ENCODE measurements at regions not wholly inside any gene's neighbourhood (a gene's known extent, or its start where the extent isn't known, plus 50 kb on each side); places are given as distances from the start of the nearest gene placed in this dataset.
"Not testable (repeated sequence)": the region's sequence is repeated elsewhere in the genome, so short reads cannot be mapped to it uniquely, and the experiment has no call there.

DNA sequence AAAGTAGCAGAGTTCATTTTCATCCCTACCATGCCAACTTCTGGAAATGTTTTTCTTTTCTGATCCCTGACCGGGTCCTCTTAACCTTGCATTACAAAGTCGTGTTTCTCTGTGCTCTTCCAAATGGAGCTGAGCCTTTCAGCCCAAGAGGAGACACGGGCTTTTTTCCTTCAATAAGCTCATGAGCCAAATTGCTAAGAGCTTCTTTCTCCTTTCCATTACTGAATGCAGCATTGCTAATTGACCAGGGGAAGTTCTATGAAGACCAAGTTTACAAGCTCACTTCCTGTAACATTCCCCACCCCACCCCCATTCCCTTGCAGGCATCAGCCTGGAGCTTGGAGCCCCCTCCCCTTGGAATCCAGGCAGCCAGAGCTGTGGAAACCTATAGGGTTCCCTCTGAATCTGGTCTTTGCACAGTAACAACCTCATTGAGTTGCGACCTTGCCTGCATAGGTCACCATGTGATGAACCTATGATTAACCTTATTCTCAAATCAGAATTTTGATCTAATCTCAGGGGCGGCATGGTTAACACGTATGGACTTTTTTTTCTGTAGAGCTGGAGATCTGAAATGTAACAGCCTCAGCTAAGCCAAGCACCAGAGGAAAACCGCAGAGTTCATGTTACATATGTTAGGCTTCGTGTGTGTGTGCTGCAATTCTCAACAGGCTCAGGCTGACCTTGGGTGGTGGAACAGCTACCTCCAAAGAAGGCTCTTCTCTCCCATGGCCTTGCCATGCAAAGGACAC, 395.7 kb upstream of the ZNF462 start:
- no peak for FAIRE-seq

DNA sequence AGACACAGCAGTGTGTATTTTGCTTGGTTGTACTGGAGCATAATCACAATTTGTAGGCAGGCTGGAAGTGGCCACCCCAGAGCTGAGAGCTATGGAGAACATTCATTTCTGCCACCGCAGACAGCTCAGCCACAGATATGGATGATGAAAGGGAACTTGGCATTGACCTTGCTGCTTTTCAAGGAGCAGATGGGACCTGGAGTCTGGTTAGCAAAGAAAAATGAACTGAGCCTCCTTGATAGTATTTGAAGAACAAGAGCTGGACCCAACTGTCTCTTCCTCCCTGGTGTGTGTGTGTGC, 395.2 kb upstream of the ZNF462 start:
- no peak for FAIRE-seq

DNA sequence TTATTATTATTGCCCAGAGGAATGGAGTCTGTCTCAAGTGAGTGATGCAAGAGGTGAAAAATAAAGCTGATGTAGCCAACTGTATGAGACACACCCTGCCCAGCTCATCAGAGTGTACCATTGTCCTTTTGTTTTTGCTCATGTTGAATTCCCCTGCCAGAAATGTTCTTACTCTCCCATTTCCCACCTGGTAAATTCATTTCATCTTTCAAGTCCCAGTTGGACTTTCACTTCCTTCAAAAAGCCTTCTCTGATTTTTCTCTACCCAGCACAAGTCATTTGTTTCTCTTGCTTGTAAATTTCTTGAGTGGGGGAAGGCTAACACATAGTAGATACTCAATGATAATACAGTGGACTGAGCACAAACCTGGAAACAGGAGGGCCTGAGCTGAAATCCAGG, 394.5 kb upstream of the ZNF462 start:
- FAIRE-seq = no peak

DNA sequence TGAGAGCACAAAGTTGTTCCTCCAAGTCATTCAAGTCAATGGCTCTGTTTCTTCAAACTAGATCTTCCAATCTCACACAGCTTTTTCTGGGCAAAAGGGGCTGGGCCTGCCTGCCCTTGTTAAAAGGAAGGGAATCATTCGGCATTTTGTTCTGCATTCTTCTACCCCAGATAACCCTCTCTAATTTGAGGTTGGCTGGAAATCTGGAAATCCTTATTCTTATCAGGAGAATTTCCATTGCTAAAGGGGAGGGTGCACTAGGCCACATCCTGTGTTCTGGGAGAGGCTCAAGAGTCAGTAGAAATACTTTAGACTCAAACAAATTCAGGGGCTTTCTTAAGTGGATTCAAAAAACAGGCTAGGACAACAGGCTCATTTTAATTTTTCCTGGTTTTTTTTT, 384.7 kb upstream of the ZNF462 start:
- FAIRE-seq = no peak

DNA sequence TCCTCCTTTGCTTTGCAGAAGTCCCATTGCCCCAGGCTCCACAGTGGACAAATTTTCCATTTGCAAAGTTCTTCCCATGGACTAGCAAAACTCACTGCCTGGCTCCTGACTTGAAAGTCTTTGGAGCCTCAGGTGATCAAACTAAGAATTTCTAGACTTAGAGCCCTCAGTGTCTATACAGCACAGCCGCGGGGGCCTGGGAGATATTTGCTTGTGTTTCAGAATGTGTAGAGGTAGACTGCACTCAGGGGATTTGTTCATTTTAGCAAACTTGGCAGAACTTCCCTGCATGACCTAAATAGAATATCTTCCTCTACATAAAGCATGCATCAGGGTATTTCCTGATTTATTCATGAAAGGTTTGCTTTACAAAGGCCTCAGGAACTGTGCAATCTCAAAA, 384.2 kb upstream of the ZNF462 start:
- no peak for FAIRE-seq

DNA sequence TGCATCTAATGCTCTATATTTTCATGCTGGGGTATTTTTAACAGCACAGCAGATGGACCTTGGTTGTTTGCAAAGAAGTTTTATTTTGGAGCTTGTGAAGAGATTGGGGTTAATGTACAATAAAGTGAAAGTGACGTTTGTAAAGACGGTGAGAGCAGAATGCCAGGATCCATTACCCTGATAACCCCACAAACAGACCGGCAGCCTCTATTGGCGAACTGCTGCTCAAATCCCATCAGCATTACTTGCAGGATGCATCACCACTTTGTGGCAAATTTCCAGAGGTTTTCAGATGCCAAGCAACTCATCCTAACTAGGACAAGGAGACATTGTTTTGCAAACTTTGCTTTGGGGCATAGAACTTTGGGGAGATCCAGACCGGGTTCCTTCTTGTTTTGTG, 383.3 kb upstream of the ZNF462 start:
- no peak for FAIRE-seq

DNA sequence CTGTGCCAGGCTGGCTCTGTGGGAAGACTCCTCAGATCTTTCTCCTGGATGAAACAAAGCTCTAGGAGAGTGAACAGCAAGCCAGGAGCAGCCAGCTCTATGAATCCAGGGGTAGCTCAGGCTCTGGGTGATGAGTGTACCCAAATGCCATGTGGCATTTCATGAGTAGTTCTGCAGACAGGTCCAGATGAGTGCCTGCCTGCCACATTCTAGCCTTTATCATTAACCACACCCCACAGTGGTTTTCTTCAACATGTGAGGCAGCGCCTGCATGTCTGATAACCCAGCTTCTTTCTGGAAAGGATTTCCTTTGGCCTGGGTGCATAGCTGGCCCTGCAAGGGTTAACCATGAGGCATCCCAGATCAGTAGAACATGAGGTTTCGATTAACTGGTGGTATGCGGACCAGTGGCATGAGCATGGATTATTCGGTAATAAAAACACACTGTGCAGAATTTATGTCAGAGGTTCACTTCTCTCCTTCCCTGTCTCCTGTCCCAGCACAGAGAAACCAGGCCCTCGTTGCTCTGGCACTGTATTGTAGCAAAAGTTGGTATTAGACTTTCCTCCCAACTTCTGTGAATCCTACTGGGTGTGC, 381.9 kb upstream of the ZNF462 start:
- FAIRE-seq = no peak

DNA sequence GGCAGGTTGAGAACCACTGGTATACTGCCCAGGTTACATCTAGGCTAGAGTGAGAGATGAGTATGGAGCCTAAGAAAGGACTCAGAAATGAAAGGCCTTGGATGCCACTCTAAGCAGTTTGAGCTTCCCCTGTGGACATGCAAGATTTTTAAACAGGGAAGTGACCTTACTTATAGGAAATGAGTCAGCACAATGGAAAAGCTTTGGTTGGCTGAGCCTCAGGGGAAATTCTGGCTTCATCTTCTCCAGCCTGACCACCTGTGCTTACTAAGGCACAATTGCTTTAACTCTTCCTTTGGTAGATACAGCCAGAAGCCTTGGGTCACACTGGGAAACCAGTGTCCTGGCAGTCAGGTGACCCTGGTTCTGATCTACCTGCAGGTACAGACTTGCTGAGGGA, 380.2 kb upstream of the ZNF462 start:
- FAIRE-seq = no peak

DNA sequence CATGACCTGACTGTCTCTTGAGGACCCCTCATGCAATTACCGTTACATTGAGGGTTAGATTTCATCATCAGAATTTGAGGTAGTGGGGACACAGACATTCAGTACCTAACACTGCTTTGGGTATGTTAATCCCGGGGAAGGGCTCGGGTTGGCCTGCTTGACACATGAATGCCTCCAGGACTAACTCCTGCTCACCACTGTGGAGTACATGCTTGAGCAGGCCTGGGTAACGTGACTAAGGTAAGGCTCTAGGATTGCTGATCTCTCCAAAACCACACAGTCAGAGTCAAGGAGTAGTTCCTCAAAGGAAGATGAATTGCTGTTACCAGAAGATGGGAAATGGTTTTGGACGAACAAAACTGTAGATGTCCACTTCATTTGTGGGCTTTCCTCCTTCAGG, 376.3 kb upstream of the ZNF462 start:
- FAIRE-seq = no peak

DNA sequence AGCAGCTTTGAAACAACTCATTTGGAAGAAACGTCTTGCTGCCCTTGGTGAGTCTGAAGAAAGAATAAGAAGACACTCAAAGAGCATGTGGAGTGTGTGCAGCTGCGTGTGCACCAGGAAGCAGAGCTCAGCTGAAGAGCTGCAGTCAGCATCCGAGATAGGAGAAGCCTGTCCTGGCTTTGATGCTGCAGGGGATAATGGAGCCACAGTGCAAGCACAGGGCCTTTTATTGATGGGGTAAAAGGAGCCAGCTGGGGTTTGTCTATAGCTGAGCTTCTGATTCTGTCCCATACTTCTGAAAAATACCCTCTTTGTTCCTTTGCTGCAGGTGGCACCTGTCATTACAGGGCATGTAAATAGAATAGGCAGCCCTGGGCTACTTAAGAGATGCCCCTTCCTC, 375.7 kb upstream of the ZNF462 start:
- FAIRE-seq = no peak

DNA sequence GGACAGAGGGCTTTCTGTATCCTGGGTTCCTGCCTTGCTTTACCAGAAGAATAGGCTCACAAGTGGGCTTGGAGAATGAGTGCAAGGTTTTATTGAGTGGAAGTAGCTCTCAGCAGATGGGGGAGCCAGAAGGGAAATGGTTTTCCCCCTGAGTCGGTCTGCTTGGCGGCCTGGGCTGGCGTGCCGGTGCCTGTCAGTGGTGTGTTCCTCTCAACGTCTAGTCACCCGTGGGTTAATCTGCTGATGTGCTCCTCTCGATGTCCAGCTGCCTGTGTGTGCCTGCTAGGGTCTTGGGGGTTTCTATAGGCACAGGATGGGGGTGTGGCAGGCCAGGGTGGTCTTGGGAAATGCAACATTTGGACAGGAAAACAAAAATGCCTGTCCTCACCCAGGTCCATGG, 370.8 kb upstream of the ZNF462 start:
- not testable (repeated sequence) for FAIRE-seq

DNA sequence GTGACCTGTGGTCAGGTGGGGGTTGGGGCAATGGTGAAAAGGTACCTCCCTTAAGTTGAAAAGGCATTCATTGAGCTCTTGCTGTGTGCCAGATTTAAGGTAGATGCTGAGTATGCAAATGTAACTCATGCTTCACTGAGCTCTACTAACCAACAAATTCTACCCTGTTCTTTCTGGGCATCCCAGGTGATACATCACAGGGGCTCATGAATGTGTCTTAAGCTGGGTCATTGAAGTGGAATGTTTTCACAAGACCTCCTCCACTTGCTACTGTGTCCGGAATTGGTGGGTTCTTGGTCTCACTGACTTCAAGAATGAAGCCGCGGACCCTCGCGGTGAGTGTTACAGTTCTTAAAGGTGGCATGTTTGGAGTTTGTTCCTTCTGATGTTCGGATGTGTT, 362.8 kb upstream of the ZNF462 start:
- no peak for FAIRE-seq

DNA sequence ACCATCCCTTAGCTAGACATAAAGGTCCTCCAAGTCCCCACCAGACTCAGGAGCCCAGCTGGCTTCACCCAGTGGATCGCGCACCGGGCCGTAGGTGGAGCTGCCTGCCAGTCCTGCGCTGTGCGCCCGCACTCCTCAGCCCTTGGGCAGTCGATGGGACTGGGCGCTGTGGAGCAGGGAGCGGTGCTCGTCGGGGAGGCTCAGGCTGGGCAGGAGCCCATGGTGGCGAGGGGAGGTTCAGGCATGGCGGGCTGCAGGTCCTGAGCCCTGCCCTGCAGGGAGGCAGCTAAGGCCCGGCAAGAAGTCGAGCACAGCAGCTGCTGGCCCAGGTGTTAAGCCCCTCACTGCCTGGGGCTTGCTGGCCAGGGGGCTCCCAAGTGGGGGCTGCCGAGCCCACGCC, 361.8 kb upstream of the ZNF462 start:
- FAIRE-seq = not testable (repeated sequence)

DNA sequence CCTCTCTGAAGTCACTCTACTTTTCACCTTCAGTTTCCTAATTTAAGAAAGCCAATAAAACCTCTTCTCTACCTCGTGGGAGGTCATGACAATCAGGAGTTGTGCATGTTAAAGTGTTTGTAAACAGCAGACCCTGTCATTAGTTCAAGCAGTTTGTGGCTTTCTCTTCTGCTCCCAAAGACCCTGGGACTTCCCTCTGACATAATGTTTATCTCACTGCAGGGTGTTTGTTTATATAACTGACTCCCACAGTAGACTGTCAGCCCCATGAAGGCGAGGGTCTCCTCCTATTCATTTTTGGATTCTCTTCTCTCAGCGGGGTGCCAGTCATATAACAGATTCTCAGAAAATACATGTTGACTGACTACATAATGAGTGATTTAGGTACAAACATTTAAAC, 360.0 kb upstream of the ZNF462 start:
- no peak for FAIRE-seq

DNA sequence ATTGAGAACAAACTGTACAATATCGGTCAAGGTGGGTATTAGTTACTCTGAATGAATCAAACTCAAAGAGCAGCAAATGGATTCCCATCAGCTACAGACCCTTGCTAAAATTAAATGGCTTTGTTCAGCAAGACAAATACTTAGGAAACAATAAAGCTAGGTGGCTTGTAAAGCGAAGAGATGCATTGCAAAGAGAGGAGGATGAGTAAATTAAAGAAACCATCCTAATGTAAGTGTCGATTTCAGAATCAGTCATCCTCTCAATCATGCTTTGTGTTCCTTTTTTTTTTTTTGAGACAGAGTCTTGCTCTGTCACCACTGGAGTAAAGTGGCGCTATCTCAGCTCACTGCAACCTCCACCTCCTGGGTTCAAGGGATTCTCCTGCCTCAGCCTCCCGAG, 359.2 kb upstream of the ZNF462 start:
- no peak for FAIRE-seq

DNA sequence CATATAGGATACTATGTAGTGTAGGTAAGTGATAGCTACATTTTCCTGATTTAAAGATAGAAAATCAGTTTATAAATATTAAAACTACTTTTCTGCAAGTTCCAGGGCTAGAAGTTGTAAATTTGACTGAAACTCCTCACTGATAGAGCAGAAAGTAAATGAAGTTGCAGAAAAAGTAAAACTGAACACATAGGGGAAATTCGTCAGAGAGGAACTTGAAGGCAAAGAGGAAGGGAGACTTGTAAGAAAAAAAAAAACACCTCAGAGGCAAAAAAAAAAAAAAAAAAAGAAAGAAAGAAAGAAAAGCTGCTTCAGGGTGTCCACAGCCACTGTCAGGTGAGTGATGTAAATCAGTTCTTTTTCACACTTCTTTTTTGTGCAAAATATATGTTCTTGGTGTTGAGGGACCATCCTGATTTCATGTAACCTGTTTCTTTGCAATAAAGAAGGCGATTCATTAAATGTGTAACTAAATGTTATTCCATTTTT, 336.2 kb upstream of the ZNF462 start:
- FAIRE-seq = no peak

DNA sequence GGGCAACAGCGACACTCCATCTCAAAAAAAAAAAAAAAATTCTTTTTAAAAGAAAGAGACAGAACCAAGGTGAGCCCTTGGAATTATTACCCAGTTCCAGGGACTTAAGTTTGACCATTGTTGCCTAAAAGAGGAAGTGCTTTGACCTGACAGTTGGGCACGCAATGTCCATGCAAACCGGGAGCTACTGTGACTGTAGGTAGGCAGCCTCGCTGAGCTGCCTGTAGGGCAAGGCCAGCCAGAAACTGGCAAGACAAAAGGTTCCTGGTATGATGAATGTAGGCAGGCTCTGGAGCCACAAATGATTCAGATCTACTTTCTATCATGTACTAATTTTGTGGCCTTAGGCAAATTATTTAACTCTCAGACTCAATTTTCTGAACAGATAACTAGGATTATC, 334.8 kb upstream of the ZNF462 start:
- no peak for FAIRE-seq

DNA sequence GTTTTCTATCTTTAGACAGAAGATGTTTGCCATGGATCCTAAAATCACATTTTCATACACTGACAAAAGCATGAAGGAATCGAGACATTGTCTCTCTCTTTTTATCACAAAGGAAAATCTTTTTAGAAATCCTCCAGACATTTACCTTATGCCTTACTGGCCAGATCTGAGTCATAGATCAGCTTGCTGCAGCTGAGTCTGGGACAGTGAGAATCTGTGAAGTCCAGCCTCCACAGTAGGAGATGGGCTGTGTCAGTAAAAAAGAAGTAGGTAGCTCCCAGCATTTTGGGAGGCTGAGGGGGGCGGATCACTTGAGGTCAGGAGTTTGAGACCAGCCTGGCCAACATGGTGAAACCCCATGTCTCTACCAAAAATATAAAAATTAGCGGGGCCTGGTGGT, 333.4 kb upstream of the ZNF462 start:
- FAIRE-seq = no peak

DNA sequence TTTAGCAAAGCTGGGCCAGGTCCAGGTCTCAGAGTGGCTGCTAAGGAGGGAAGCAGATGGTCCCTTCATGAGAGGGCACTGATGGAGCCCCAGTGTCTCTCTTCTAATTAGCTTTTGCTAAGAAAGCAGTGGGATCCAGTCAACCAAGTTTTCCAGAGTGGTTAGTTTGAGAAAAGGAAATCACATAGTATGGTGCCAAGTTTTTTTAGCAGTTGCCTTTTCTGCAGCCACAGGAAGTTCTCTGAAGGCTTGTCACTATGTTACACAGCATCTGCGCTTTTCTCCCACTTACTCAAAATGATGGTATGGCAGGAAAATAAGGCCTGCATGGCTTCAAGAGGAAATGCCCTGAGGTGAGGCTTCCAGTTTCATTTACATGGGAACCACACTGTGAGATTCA, 331.5 kb upstream of the ZNF462 start:
- FAIRE-seq = no peak

DNA sequence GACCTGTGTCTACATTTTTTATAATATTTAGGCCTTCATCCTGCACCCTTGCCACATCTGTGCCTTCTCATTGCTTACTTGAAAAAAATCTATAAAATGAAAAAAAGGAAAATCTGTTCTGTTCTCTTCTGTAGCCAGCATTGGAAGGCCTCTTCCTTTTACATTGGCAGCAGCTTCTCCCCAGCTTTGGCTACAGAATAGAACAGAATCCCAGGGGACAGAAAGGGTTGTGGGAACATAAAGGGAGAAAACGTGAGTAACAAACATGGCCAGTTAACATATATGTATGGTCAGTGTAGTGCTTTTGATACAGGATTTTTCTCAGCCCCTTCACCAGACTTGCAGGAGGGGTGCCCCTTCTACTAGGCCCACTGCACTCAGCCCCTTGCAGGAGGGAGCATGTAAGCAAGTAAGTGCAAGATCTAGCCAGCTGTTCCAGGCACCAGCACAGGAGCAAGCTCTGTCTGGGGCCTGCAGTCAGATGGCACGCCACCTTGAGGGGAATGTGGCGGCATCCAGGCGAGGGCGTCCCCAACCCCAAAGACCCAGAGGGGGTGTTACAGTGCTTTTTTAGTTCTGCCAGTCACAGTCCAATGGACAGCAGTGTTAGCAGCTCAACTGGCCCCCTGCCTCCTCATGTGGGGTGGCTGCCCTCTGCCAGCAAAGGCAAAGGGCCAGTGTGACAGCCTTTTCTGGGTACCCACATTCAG, 330.5 kb upstream of the ZNF462 start:
- FAIRE-seq = no peak

DNA sequence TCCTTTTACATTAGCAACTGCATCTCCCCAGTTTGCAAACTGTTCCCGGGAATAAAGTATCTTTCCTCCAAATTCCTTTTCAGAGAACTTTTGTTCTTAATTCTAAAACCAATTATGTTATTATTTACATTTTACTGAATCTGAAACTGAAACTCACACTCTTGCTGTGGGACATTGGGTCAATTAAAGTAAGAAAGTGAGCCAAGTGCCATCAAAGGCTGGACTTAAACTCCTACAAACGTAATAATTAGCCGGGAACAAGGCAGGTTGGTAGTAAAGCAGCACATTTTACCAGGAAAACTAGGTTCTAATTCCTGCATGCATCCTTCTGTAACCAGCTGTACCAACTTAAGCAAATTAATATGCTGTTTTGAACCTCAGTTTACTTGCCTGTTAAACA, 328.2 kb upstream of the ZNF462 start:
- no peak for FAIRE-seq

DNA sequence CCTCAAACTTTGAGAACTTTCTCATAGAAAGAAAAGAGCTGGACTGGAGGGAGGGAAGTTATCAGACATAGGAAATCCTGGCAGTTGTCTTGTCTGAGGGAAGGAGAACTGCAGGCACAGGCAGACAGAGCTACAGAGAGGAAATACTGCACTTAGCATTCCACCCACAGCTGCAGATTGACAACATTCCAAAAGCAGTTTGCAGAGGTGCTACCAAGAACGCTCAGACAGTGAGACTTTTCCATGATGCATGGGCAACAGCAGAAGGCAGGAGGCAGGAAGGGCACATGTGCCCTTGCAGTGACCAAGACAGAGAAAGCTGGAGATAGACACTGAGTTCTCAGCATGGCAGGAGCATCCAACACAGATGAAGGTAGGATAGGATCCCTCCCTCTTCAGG, 327.5 kb upstream of the ZNF462 start:
- FAIRE-seq = no peak

DNA sequence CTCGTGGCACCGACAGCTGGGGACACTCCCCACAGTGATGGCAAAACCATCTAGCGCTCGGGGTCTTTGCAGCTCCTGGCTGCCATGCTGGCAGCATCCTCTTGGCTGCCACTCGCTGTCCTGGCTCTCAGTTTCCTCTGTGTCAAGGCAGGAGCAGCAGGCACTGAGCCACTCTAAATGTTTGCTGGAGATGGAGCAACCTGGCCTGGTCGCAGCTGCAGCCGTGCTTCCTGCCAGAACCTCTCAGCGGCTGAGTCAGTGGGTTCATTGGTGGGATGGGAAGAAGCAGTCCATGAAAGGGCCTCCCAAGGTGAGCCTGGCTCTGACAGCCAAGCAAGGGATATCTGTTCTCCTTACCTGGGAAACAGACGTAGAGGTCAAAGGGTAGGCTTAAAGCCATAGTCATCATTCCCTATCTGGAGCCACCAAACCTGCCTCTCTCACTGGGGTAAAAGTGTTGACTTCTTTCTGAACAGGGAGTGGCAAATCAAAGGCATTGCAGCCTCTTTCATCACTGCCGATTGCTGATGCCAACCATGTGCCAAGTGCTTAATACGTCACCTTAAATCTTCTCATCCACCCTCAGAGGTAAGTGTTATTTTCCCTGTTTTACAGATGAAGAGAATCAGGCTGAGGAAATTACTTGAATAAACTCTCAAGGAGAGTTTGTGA, 304.8 kb upstream of the ZNF462 start:
- no peak for FAIRE-seq

DNA sequence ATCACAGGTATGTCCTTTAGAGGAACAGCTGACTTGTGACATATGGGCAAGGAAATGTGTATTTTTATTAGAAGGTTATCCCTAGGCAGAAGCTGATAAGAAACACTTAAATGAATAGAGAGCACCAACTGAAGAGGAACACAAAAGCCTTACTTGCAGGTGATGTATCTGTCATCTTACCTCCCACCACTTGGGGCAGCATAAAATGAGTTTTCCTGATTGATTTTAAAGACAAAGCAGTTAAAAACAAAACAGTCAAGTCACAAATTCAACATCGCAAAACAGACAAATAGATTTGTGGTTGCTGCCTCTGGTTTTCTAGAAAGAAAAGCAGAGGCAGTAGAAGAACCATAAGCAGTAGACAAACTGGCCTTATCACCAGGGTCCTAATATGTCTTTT, 302.4 kb upstream of the ZNF462 start:
- FAIRE-seq = no peak

All from A204.1 (cell line).